HG03108 (cell line): ENCODE measurements at regions not wholly inside any gene's neighbourhood (a gene's known extent, or its start where the extent isn't known, plus 50 kb on each side); places are given as distances from the start of the nearest gene placed in this dataset.

Experiments
- ATAC-seq: cut with Tn5 transposase; IDR thresholded peaks from one replicate; pipeline ENCODE4 v1.9.1; 2021; ENCODE audit warnings: moderate library complexity; ENCODE audit not compliant: unreplicated experiment

DNA sequence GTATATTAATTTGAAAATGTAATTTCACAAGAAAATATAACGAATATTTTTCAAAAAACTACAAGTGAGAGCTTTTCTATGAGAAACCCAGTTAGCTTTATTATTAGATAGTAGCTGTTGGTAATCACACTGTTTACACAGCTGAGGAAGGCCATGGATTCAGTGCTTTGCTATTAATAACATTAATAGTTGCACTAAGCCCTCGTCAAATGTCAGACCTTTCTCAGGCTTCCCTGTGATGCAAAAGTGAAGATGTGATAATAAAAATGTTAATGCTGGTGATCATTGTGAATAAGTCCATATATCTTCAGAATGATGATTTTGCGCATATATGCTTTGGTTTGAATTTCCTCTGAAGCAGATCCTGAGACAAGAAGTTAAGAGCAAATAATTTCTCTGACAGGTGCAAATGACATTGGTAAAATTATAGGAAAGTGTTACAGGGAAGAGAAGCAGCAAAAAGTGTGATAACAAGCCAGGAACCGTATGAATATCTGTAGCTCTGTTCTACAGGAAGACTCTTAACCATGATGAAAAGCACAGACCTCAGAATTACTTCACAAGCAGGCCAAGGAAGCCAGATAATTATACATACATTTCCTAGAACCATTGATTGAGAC, 56.5 kb upstream of the CNTN6 start:
- ATAC-seq = no peak

GRCh38 chr3:1037631-1038030, 55.2 kb upstream of the CNTN6 start:
- no peak for ATAC-seq
